HG03342 (cell line): ENCODE measurements at regions not wholly inside any gene's neighbourhood (a gene's known extent, or its start where the extent isn't known, plus 50 kb on each side); places are given as distances from the start of the nearest gene placed in this dataset.
"Not testable (repeated sequence)": the region's sequence is repeated elsewhere in the genome, so short reads cannot be mapped to it uniquely, and the experiment has no call there.

Experiments
- ATAC-seq: cut with Tn5 transposase; IDR thresholded peaks from one replicate; pipeline ENCODE4 v1.9.1; 2021; ENCODE audit warnings: mild to moderate bottlenecking, moderate library complexity; ENCODE audit not compliant: unreplicated experiment

DNA sequence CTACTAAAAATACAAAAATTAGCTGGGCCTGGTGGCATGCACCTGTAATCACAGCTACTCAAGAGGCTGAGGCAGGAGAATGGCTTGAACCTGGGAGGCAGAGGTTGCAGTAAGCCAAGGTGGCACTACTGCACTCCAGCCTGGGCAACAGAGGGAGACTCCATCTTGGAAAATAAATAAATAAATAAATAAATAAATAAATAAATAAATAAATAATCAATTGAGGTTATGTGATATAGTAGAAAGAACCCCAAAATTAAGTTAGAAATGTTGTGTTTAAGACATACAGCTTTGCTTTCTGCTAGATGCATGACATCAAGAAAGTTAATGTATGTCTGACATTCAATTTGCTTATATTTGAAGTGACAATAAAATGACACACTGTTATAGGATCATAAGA is 1277.7 kb upstream of the ADGRL2 start:
- ATAC-seq = not testable (repeated sequence)

DNA sequence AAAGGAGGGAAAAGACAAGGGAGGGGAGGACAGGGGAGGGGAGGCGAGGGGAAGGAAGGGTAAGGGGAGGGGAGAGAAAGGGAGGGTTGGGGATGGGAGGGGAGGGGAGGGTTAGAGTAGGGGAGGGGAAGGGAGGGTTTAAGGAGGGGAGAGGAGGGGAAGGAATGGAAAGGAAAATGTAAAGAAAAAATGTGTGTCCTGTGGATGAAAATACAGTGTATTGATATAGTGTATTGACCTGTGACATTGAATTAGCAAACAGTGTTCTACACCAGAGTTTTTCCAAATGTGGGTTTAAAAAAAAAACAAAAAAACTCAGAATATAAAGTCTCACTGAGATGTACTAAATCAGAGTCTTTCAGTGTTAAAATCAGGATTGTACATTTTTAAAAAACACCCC is 1279.8 kb upstream of the ADGRL2 start:
- no peak for ATAC-seq

DNA sequence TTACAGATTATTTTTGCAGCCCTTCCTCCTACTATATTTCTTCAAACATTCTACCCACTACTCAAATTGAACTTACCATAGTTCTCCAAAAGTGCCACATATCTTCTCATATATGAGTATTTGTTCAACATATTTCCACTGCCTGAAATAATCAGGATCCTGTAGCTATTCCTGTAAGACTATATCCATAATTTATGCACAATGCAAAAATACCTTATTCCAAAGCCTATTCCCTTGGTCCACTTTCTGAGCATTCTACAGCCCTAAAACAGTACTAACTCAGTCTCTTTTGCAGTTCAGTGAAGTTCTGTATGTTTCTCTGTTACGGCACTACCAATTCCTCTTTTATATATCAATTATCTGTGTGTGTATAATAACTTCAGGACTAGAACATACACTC is 1283.7 kb upstream of the ADGRL2 start:
- ATAC-seq = no peak

DNA sequence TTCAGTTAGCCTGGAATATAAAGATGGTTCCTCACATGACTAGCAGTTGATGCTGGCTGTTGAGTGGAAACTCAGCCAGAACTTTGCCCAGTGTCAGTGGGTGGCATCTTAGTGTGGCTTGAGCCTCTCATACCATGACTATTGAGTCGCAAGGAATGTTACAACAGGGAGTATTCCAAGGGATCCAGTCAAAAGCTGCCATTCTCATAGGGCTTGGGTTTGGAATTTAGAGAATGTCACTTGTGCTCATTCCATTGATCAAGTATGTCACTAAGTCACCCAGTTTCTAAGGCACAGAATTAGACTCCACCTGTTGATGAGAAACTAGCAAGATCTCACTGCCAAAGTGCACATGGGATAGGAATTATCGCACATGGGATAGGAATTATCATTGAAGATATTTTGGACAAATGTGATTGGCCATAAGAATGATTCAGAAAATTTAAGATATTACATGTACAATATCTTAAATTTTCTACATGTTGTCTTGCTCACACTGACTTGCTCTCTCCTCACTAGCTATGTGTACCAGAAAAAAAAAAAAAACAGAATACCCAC is 1290.7 kb upstream of the ADGRL2 start:
- ATAC-seq = no peak

DNA sequence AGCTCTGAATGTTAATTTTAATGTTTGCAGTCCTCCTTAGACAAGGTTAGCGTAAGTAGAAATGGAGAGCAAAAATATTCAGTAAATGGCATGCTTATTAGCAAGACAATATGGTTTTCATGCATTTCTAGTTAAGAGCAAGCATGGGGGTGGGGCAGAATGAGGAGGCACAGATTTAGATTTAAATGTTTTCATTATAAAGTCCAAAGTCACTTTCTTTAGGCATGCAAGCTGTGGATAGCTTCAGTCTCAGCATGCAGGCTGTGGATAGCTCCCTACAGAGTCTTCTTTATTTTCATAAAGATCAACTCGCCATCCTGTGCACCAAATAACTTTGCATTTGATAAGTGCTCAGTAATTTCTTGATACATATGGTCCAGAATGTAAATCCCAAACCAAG is 1294.5 kb upstream of the ADGRL2 start:
- no peak for ATAC-seq

DNA sequence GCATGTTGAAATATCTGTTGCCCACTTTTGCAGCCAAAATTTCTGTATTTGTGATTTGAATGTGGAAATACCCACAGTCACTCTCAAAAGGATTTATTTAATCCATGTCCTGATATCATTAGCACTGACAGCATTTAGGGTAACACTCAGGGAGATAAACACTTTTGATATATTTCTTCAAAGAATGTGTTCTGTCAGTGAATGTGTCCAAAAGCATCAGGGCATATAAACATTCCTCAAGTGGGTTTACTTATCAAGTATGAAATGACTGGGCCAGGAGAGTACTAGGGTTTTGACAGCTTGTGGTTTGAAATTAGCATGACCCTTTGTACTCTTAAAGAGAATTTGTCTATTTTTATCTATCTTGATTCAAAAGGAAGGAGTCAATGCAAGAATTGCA is 1302.1 kb upstream of the ADGRL2 start:
- no peak for ATAC-seq

DNA sequence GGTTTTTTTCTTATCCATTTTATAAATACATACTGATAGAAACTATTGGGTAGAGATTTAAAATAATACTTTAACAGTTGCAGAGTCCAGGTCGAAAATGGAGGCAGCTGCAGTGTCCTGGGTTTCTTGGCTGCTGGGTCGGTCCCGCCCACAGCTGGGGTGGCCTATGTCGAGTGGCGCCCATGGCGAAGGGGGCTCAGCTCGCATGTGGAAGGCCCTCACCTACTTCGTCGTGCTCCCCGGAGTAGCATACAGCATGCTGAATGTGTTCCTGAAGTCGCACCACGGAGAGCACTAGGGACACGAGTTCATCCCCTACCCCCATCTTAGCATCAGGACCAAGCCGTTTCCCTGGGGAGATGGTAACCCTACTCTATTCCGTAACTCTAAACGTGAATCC is 1304.9 kb upstream of the ADGRL2 start:
- ATAC-seq = no peak

DNA sequence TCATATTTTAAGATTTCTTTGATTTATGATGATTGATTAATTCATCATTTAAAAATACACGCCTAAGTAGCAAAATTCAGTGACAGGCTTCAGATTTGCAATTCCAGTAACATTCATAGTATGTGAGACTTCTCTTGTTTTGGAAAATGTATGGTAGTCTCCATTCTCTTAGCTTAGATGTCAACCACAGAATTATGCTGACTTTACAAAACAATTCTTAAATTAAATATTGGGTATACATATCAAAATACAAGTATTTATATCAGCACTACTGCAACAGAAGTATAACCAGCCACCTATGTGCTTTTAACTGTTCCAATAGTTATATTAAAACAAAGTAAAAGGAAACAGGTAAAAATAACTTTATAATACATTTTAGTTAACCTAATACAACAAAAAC is 1328.6 kb upstream of the ADGRL2 start:
- no peak for ATAC-seq

DNA sequence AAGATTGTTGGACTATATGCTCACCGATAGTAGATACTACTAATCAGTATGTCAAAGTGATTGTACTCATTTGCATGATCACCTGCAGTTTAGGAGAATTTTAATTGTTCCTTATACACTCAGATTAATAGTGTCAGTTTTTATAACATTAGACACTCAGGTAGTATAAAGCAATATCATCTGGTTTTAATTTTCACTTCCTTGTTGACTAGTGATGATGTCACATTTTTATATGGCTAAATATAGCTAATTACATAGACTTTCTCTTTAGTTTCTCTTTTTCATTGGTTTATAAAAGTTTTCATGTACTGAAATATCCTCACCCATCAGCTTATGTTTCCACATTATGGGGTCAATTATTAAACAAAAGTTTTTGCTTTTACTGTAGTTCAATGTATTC is 1332.4 kb upstream of the ADGRL2 start:
- no peak for ATAC-seq

DNA sequence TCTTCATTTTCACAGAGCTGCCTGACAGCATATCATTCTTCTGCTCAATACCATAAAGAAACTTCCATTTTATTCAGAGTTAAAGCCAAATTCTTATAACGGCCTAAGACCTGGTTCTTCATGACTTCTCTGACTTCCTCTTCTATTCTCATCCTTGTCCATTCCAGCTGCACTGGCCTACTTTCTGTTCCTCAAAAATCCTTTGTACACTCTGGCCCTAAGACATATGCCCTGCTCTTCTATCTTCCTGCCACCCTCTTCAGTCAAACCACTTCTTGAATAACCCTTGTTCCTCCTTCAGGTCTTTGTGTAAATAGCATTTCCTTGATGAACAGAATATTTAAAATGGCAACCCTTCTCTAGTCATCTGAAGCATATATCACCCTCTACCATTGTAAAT is 1338.7 kb upstream of the ADGRL2 start:
- no peak for ATAC-seq

DNA sequence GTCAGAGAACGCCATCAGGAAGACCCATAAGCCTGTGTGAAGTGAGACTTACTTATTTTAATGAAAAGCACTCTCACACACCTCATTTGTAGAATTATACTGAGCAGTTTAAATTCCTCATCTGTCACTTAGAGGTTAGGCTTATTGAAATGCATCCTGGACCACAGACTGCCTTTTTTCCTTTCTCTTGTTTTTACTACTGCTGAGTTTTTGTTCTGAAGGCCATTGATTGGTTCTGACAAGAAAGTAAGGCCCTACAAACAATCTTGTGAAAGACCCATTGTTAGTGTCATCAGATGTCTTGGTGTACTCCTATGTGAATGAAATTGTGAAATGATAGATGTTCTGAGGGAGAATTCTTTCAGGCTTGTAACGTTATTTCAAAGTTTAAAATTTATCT is 1343.3 kb upstream of the ADGRL2 start:
- ATAC-seq = no peak

DNA sequence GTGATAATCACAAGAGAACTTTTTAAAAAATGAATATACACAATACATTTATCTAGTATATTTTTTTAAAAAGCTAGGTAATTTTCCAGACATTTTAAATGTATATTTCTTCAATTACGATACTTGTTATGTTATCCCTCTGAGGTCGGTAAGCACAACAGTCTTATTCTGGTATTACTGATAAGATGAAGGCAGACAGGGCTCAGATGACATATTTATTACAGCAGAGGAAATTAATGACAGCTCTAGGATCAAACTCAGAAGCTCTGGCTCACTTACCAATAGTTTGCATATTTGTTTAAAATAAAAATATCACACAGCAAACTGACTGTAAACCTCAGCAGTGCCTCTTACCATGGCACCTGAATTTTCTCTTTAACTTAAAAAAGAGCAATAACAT is 1347.0 kb upstream of the ADGRL2 start:
- no peak for ATAC-seq

DNA sequence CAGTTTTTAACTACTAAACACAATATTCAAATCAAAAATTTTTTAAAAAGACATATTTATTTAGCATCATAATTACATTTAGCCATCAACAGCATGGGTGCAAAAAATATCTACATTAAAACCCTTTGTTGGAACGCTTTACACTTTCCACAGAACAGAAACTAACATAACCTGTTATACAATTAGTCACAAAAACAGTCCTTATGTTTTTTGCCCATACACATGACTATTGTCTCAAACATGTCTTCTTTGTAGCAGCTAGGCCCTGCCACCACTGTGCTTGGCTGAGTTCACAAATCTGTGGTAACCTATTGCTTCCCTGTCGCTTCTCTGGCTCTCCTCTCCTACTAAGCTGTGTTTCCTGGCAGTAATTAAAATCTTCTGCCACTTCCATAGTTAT is 1350.0 kb upstream of the ADGRL2 start:
- ATAC-seq = no peak

DNA sequence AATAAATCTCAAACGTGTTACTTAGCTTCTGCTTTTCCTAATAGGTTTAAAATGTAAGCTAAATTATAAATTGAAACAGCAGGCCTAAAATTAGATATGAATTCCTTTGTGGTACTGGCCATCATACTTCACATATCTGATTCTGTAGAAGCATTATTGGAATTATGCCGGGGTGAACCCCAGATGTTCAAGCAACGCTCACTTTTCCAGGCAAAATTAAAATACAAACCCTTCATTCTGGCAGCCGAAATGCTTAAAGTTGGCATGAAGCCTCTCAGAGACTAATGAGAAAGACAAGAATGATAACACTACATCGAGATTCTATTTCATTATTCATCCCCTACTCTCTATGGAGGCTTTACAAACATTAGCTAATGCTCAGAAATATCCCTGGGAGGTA is 1352.7 kb upstream of the ADGRL2 start:
- ATAC-seq = no peak

DNA sequence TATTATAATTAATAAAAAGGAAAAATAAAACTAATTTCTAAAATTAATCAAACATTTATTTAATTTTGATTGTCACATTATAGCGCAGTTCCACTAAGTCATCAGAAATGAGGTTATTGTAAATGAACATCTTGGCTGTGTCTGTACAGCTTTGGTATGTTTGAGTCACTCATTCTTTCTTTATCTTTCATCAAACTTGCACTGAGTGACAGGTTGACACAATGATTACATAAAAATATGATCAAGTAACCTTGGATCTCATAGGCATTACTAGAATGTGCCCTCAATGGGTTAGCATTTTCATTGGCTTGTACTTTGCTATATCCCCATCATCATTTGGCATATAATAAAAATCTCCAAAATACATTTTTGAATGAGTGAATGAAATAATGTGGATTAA is 1353.2 kb upstream of the ADGRL2 start:
- ATAC-seq = no peak

DNA sequence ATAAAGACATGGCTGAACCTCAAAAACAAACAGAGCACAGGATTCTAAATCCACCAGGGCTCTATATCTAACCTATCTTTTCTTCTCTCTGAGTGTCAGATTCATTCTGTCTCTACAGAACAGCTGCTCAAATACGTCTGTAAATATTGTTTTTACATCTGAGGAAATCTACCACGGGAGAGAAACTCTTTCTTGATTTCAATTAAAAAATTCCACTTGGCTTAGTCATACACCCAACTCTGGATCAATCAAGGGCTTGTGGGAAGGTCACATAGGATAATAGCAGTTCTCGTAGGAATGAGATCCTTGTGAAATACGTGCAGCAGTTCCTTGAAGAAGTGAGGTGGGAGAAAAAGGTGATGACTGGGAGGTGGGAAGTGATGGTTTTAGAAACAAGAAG is 1355.7 kb upstream of the ADGRL2 start:
- no peak for ATAC-seq

DNA sequence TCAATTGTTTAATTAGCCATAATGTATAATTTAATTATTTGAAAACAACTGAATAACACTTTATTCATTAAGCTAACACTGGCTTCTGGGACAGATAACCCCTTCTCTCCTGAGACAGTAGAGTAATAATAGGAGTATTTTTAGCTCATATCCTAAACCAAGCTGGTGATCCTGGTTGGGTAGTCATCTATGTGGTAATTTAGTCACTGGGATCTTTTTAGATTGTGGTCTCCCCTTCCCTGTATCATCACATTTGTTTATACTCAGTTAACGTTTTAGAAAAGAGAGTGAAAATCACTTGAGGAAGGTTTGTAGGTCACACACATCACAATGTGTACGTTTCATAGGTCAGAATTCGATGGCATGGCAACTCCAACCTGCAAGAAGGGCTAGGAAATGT is 1356.6 kb upstream of the ADGRL2 start:
- no peak for ATAC-seq

DNA sequence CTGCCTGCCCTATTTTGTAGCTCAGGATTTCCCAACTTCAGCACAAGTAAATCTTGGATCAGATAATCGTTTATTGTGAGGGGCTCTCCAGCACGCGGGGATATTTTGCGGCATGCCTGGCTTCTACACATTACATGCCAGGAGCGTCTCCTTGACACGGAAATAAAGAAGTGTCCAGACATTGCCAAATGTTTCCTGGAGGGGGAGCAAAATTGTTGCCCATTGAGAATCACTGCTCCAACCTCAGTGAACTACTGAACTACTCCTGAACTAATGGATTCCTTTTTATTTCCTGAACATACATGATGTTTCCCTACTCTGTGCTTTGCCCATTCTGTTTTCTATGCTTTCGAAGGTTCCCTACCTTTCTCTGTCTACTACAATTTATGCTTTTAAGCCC is 1359.1 kb upstream of the ADGRL2 start:
- ATAC-seq = no peak

DNA sequence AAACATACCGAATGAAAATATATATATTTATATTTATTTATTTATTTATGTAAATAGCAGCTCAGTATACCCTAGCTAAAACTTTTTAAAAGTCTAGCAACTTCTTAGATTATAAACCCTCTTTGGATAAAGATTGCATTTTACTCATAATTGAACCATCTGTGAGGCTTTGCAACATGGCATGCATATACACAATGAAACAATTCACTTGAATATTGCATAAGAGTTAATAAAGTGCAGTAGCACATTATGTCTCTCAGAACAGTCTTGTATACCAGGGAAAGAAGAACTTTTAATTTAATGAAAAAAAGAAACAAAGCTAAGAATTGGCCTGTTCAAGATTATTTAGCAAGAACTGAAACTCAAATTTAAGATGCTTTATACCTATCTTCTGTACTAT is 1363.9 kb upstream of the ADGRL2 start:
- no peak for ATAC-seq

DNA sequence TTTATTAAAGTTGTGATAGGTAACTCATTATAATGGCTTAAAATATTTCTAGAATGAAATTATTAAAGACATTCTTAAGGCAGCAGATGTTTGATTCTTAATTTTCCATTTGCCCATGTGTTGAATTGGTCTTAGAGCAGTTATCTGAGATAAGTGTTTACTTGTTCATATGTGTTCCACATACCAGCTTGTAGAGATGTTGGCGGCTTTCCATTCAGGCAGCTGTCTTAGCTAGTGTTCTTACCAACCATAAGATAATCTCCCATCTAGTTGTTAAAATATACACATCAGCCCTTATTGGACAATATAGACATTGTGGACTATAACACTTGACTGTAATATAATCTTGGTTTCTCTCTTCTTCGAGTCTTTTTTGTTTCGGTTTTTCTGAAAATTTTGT is 1372.9 kb upstream of the ADGRL2 start:
- no peak for ATAC-seq

DNA sequence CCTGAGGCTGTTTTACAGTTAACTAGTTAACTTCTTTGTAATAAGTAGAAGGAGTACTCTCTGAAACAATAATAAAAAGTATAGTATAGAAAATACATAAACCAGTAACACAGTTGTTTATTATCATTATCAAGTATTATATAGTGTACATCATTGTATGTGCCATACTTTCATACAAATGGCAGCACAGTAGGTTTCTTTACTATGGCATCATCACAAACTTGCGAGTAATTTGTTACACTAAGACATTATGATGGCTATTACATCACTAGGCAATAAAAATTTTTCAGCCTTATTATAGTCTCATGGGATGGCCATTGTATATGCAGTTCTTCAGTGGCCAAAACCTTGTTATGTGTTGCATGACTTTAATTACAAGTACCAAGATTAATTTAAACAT is 1376.5 kb upstream of the ADGRL2 start:
- ATAC-seq = no peak

DNA sequence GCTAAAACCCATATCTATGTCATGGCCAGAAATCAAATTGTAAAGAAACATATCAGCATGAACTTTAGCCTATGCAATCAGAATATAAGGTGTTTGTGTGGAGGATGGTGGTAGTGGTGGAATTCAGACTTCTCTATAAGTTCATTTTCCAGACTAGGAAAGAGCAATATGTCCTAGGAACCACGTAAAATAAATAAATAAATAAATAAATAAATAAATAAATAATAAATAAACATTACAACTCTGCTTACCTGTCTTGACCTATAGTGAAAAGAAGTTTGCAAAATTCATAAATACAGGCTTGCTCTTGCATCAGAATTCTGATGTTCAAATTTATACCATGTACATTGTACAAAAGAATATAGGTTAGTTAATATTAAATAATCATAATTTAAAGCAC is 1382.6 kb upstream of the ADGRL2 start:
- no peak for ATAC-seq

DNA sequence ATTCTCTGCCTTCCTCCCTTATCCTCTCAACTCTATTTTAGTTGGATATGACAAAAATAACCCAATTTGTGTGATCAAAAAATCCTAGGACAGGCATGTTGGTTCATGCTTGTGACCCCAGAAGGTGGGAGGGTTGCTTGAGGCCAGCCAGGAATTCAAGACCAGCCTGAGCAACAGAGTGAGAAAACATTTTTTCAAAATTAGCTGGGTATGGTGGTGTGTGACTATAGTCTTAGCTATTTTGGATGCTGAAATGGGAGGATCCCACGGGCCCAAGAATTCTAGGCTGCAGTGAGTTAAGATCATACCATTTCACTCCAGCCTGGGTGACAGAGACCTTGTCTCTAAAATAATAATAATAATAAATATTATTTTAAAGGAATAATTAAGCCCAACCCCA is 1383.1 kb upstream of the ADGRL2 start:
- ATAC-seq = no peak

DNA sequence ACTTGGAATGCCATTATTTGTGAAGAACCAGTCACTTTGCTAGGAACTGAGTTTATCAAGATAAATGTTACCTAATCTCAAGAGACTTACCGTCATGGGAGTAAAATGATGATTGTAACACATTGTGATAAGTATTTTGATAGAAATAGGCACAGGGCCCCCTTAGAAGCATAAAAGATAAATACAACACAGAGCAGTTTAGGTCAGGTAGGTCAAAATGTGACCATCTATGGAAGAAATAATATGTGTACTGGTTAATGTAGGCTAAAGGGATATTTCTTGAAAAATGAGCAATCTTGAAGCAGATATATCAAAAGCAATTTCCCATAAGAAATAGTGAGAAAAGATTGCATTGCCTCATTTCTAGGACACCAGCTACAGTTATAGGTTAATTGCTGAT is 1386.8 kb upstream of the ADGRL2 start:
- no peak for ATAC-seq
